Left colon (tissue), 2 donors: ENCODE measurements at regions not wholly inside any gene's neighbourhood (a gene's known extent, or its start where the extent isn't known, plus 50 kb on each side); places are given as distances from the start of the nearest gene placed in this dataset.

ENCODE experiments used
- ATAC-seq: fragments of 200-7000 bp; cut with Tn5 transposase; one replicate; pipeline ENCODE4 v1.9.1; 2020; ENCODE audit warnings: mild to moderate bottlenecking, moderate library complexity
- DNase-seq, 2 donors: peaks; one replicate each; pipeline ENCODE4 v3.0.0-alpha.2; 2020
- intact Hi-C, 2 donors: fragments of 100-400 bp; cut with DNase I in 1 of 2; cut with micrococcal nuclease in 1 of 2; formaldehyde crosslinking; loops; one replicate each; pipeline versions ENCODE4 v1.11.2 to v1.14.0; 2022; cut with DNase I, micrococcal nuclease
- donor health status: DM: no; HTN: no; CAD: no.
- donor health status: DM: yes; HTN: yes; CAD: no.

DNA sequence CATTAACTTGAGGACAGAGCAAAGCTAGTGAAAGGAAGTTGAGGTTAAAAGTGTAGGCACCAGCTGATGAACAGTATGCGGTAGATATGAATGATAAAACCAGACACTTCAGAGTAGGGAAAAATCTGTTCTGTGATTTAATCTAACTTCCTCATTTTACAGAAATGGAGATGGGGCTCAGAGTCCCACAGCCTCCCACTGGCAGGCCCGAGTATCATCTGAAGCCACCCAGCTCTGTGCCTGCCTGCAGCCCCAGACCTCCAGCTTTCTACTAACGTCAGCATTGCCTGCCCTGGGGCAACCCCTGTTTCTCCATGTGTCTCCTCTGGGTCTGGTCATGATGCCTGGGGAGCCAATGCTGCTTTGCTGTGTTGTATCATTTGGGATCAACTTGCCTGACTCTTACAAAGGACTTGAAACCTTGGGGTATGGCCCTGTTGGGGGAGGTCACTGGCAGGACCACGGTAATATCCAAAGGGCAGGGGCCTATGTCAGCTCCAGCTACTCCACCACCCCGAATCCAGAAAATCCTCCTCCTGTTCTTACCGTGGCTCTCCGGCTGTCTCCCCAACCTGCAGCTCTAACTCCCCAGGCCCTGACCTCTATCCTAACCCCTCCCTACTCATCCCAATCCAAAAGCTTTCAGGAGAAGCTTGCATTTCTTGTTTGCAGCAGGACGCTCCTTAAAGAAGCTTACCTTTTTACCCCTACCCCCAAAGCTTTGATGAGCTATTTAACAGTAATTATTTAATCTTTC lies 56.2 kb upstream of the NPY start:
- intact Hi-C loops: no loop called here
- no peak for DNase-seq
- ATAC-seq: no peak

DNA sequence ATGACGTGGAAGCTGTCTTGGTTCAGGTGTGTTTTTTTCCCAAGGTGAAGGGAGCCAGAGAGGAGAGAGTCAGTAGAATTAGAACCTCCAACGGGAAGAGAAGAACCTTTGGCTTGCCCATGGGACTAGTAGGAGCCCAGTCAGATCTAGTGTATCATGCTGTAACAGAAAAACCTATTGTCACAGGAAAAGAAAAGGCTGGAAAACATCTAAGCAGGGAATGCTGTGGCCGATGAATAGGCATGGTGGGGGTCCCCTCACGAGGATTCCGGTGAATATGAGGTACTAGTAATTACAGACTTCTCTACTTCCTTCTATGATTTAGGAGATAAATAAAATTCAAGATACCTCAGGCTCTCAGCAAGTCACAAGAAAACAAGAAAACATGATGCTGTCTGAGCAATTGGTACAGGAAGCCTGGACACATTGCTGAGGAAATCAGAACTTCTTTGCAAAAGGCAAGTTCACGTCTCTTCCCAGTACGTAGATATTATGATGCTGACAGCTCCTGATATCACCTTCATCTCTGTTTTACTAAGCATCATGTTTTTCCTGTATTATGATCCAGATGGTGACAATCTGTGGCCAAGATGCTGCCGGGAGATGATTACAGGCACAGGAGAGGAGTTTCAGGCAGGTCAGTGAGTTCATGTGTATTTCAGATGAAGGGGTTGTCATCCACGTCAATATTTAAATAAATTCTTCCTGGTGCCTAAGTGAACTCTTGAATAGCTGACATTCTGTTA lies 54.3 kb upstream of the NPY start:
- intact Hi-C loops: no loop called here
- ATAC-seq: no peak

GRCh38 chr7:24231493-24231892 lies 52.5 kb upstream of the NPY start:
- ATAC-seq (no peak), DNase-seq (no peak)
- intact Hi-C loops: no loop called here

More for the DNA sequence above, 54.3 kb upstream of the NPY start:
- DNase-seq: no peak

DNA sequence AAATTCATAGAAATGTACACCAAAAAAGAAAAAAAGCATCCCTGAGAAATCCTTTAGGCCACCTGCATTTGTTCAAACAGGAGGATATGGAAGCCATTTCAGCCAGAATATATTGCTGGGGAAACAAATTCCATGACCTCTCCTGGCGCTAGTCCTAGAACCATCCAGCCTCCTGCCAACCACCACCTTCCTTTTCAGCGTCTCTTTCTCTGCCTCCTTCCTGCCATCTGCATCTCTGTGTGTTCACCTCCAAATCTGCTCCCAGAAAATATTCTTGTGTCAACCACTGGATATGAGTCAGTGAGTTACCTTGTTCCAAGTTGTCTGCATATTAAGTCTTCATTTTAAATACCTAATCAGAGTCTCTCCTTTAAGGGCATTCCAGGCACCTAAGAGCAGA lies 50.6 kb upstream of the NPY start:
- intact Hi-C loops: no loop called here
- DNase-seq: no peak
- no peak for ATAC-seq
